K562 (cell line): ENCODE measurements at regions not wholly inside any gene's neighbourhood (a gene's known extent, or its start where the extent isn't known, plus 50 kb on each side); places are given as distances from the start of the nearest gene placed in this dataset.

Experiments used
- ATAC-seq: fragments of 200-7000 bp; cut with Tn5 transposase; 3 replicates; pipeline ENCODE4 v1.9.1; 2020; ENCODE audit warnings: moderate library complexity
- BruUV-seq: library from RNA; stranded (reverse); fragments of 400-500 nt; replicated peaks from 2 replicates; lab custom pipeline; 2021; lab: Mats Ljungman, UMichigan
- CTCF ChIA-PET: fragments of 300-600 bp; formaldehyde crosslinking; extraction: SDS; loops from one replicate; lab custom pipeline; 2021; ENCODE audit warnings: low intra/inter-chr PET ratio; lab: Yijun Ruan, JAX
- POLR2A ChIA-PET: fragments of 300-600, 350-650 bp; sonication (Branson Sonifier 250); formaldehyde crosslinking; extraction: SDS; loops from one replicate; lab custom pipeline; 2021; ENCODE audit warnings: antibody characterized with exemption, inconsistent platforms; lab: Yijun Ruan, JAX
- DNase-seq, 4 experiments: peaks; one replicate each; pipeline versions ENCODE4 v3.0.0 to v3.0.0-alpha.2; 2011 to 2018; ENCODE audit warnings: low spot score in 3 of 4, mixed read lengths in 3 of 4; ENCODE audit errors: extremely low read depth in 1 of 4
- FAIRE-seq: peaks from 2 replicates; lab custom pipeline; 2011; peaks lifted over from hg19 to GRCh38; lab: Jason Lieb, UNC
- H2AFZ ChIP-seq: 2 replicates; pipeline ENCODE4 v1.6.0; 2011; ENCODE audit warnings: low read depth, low read length, control low read depth, inconsistent platforms
- H3K27ac ChIP-seq: fragments of 200-600 bp; 3 replicates; pipeline ENCODE4 v1.8.0; 2011; ENCODE audit warnings: low read depth, mild to moderate bottlenecking, control low read depth, inconsistent platforms, low read length, moderate library complexity, mixed read lengths; ENCODE audit errors: extremely low read depth
- H3K27me3 ChIP-seq, 2 experiments: fragments of 300-600 bp in 1 of 2; 2 replicates in 1 of 2; 3 replicates in 1 of 2; pipeline versions ENCODE4 v1.6.0 to v1.8.0; 2011; ENCODE audit warnings: inconsistent platforms in 2 of 2, low read length in 2 of 2, mild to moderate bottlenecking in 1 of 2, mixed read lengths in 1 of 2, moderate library complexity in 1 of 2; ENCODE audit not compliant: control insufficient read depth in 2 of 2, insufficient read depth in 2 of 2
- H3K36me3 ChIP-seq: fragments of 300-600 bp; 3 replicates; pipeline ENCODE4 v1.8.0; 2011; ENCODE audit warnings: mild to moderate bottlenecking, low read length, inconsistent platforms; ENCODE audit not compliant: control insufficient read depth, insufficient read depth
- H3K4me1 ChIP-seq, 2 experiments: fragments of 200-600 bp in 1 of 2; replicated peaks in 1 of 2; 2 replicates in 1 of 2; 3 replicates in 1 of 2; pipeline versions ENCODE4 v1.5.1 to v1.8.0; 2011; ENCODE audit warnings: inconsistent platforms in 2 of 2, low read length in 2 of 2, mild to moderate bottlenecking in 1 of 2, mixed read lengths in 1 of 2, moderate library complexity in 1 of 2; ENCODE audit not compliant: control insufficient read depth in 2 of 2, insufficient read depth in 2 of 2
- H3K4me2 ChIP-seq: 2 replicates; pipeline ENCODE4 v1.6.1; 2011; ENCODE audit warnings: low read length, control low read depth, inconsistent platforms, mixed read lengths; ENCODE audit not compliant: insufficient read depth
- H3K4me3 ChIP-seq: fragments of 200-600 bp; sonication (generic), shearing (Covaris generic); 2 replicates; pipeline ENCODE4 v1.5.1; 2016; ENCODE audit warnings: control low read depth, inconsistent platforms
- H3K79me2 ChIP-seq: fragments of 200-600 bp; 3 replicates; pipeline ENCODE4 v1.8.0; 2011; ENCODE audit warnings: low read length, inconsistent platforms; ENCODE audit not compliant: control insufficient read depth, insufficient read depth
- H3K9ac ChIP-seq, 2 experiments: 2 replicates each; pipeline versions ENCODE4 v1.6.0 to v1.6.1; 2011; ENCODE audit warnings: low read depth in 2 of 2, low read length in 2 of 2, control low read depth in 1 of 2, inconsistent platforms in 1 of 2, mild to moderate bottlenecking in 1 of 2, mixed read lengths in 1 of 2; ENCODE audit not compliant: insufficient read depth in 1 of 2
- H3K9me1 ChIP-seq: one replicate; pipeline ENCODE4 v1.6.0; 2011; ENCODE audit warnings: inconsistent platforms, mild to moderate bottlenecking, low read length, moderate library complexity; ENCODE audit not compliant: control insufficient read depth, insufficient read depth
- H3K9me3 ChIP-seq: replicated peaks from 2 replicates; pipeline ENCODE4 v1.5.1; 2011; ENCODE audit warnings: low read depth, low read length, inconsistent platforms; ENCODE audit not compliant: control insufficient read depth, insufficient read depth
- H4K20me1 ChIP-seq: replicated peaks from 2 replicates; pipeline ENCODE4 v1.6.1; 2011; ENCODE audit warnings: low read length, inconsistent platforms, mixed read lengths; ENCODE audit not compliant: control insufficient read depth, insufficient read depth
- ADNP ChIP-seq: fragments of 200-800 bp; sonication (Bioruptor generic); IDR thresholded peaks from 2 replicates; pipeline ENCODE4 v1.6.1; 2016; ENCODE audit warnings: missing genetic modification characterization, missing compliant biosample characterization
- ARHGAP35 ChIP-seq: fragments of 450-650 bp; IDR thresholded peaks from 2 replicates; pipeline ENCODE4 v1.6.1; 2018; ENCODE audit not compliant: partially characterized antibody
- KDM5B ChIP-seq: fragments of 200-600 bp; sonication (generic); IDR thresholded peaks from 2 replicates; pipeline ENCODE4 v1.6.1; 2012; ENCODE audit warnings: low read depth, mild to moderate bottlenecking, moderate library complexity, low read length, control low read depth, inconsistent platforms; ENCODE audit not compliant: insufficient replicate concordance
- KLF13 ChIP-seq: fragments of 450-650 bp; IDR thresholded peaks from 2 replicates; pipeline ENCODE4 v1.6.1; 2016; ENCODE audit warnings: missing genetic modification characterization, low read depth, mild to moderate bottlenecking, missing compliant biosample characterization, moderate library complexity, borderline replicate concordance
- NR2C2 ChIP-seq, 2 experiments: fragments of 200-800 bp in 1 of 2; sonication (Bioruptor generic) in 1 of 2; sonication (generic) in 1 of 2; formaldehyde crosslinking in 1 of 2; IDR thresholded peaks; 2 replicates each; pipeline versions ENCODE4 v1.6.1 to v1.8.0; 2016 to 2022; ENCODE audit warnings: mild to moderate bottlenecking in 1 of 2, missing compliant biosample characterization in 1 of 2, missing genetic modification characterization in 1 of 2, missing genetic modification reagents in 1 of 2
- SP1 ChIP-seq: sonication (generic); formaldehyde crosslinking; IDR thresholded peaks from 2 replicates; pipeline ENCODE4 v1.8.1; 2022; ENCODE audit warnings: mild to moderate bottlenecking, missing genetic modification reagents
- WGBS: fragments of 100-300 bp; shearing (Covaris generic); methylation state at CpG from one replicate; pipeline ENCODE4 v1.1.6; 2016; ENCODE audit warnings: low coverage, mixed read lengths; ENCODE audit not compliant: insufficient coverage; ENCODE audit errors: missing lambda C conversion rate; 5-methylcytosine and 5-hydroxymethylcytosine counted together
- in situ Hi-C: fragments of 300-500 bp; cut with MboI; formaldehyde crosslinking; loops from 4 replicates; pipeline ENCODE4 v1.15.0; 2018; ENCODE audit warnings: inconsistent platforms, mixed read lengths
- intact Hi-C: fragments of 100-400 bp; cut with micrococcal nuclease; formaldehyde crosslinking; loops from 2 replicates; pipeline ENCODE4 v1.14.2; 2022
- TF ChIP-seq, protein P1 (sequence below): IDR thresholded peaks from 3 replicates; pipeline ENCODE4 v1.6.1; 2011; ENCODE audit warnings: borderline replicate concordance, mild to moderate bottlenecking; ENCODE audit not compliant: insufficient read length, insufficient read depth

DNA sequence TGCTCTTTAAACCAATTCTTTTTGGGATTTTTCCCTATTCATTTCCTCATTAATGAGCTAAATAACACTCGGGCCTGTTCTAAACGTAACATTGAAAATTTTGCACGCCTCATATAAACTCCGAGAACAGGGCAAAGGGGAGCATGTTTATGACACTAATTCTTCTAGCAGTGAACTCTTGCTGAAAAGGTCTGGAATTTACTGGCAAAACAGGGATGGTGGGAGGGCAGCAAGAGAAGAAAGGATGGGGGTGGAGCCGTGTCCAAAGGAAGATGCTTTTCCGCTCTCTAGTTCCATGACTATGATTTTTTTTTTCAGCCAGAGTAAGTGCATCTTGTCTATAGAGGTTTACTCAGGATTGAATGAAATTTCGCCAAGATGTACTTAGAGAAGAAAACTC, 50.0 kb upstream of the IL1R1 start:
- in situ Hi-C loops = no loop called here
- no peaks in the 10 kb centered on the region for H3K27me3 ChIP-seq
- POLR2A ChIA-PET = interaction anchor here (1.0 kb wide), 1 partner anchor 11 kb away, joined by 3 read pairs; no protein-coding TSS in a partner anchor

More for the DNA sequence above, 50.0 kb upstream of the IL1R1 start:
- Histone ChIP-seq H3K79me2 (no peaks in the 10 kb centered on the region), H3K27ac (no peak overlapping the region), H3K4me3 (no peak overlapping the region), H3K9me1 (no peaks in the 10 kb centered on the region), H2AFZ (no peak overlapping the region), H3K9me3 (no peaks in the 10 kb centered on the region), H3K9ac (no peak overlapping the region), H3K36me3 (no peaks in the 10 kb centered on the region), H3K4me1 (peaks cover 2 to 3% of the 10 kb centered on the region in 2 experiments; a peak in 2 of 5 replicates), H4K20me1 (no peaks in the 10 kb centered on the region), H3K4me2 (no peak overlapping the region)
- no peak for FAIRE-seq
- DNase-seq = no peak
- CTCF ChIA-PET = no interaction called here
- intact Hi-C loops = no loop called here
- 51% methylated on average over 7 of the region's 7 CpGs for WGBS
- BruUV-seq = no TSS peak
- no peak for ATAC-seq
- TF ChIP-seq, protein P1, sequence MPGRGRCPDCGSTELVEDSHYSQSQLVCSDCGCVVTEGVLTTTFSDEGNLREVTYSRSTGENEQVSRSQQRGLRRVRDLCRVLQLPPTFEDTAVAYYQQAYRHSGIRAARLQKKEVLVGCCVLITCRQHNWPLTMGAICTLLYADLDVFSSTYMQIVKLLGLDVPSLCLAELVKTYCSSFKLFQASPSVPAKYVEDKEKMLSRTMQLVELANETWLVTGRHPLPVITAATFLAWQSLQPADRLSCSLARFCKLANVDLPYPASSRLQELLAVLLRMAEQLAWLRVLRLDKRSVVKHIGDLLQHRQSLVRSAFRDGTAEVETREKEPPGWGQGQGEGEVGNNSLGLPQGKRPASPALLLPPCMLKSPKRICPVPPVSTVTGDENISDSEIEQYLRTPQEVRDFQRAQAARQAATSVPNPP = no peak
- TF ChIP-seq ADNP (tag) (no peak), SP1 (CRISPR knock-in tag) (no peak), NR2C2 (CRISPR knock-in tag; IDR thresholded peaks at IDR 0.05) (no peak), NR2C2 (tag; IDR thresholded peaks at IDR 0.05) (no peak), KDM5B (no peak), KLF13 (tag) (no peak), ARHGAP35 (no peak)
